HG03280 (cell line): ENCODE measurements at regions not wholly inside any gene's neighbourhood (a gene's known extent, or its start where the extent isn't known, plus 50 kb on each side); places are given as distances from the start of the nearest gene placed in this dataset.

ENCODE experiments used
- ATAC-seq: cut with Tn5 transposase; IDR thresholded peaks from one replicate; pipeline ENCODE4 v1.9.1; 2021; ENCODE audit warnings: mild to moderate bottlenecking, moderate library complexity; ENCODE audit not compliant: unreplicated experiment

- no peak for ATAC-seq
These were observed 162.6 kb upstream of the PLEKHG7 start for GRCh38 chr12:92539976-92540781.

GRCh38 chr12:92539110-92539749 lies 163.6 kb upstream of the PLEKHG7 start:
- ATAC-seq, result peak; percentile 40

GRCh38 chr12:92537290-92537960 lies 165.4 kb upstream of the PLEKHG7 start:
- peak; percentile 30 for ATAC-seq

GRCh38 chr12:92535961-92536360 lies 166.8 kb upstream of the PLEKHG7 start:
- ATAC-seq, result no peak

GRCh38 chr12:92533280-92533890 lies 169.4 kb upstream of the PLEKHG7 start:
- ATAC-seq, result no peak

- no peak for ATAC-seq
These were observed 172.1 kb upstream of the PLEKHG7 start for GRCh38 chr12:92530706-92531105.

GRCh38 chr12:92529944-92530343 lies 172.8 kb upstream of the PLEKHG7 start:
- ATAC-seq, result peak; percentile 49

GRCh38 chr12:92528586-92528985 lies 174.2 kb upstream of the PLEKHG7 start:
- no peak for ATAC-seq

GRCh38 chr12:92528097-92528496 lies 174.7 kb upstream of the PLEKHG7 start:
- no peak for ATAC-seq

- ATAC-seq, result no peak
These were observed 178.3 kb upstream of the PLEKHG7 start for GRCh38 chr12:92524489-92524888.

GRCh38 chr12:92520511-92520910 lies 182.3 kb upstream of the PLEKHG7 start:
- no peak for ATAC-seq

- ATAC-seq, result no peak
These were observed 183.5 kb upstream of the PLEKHG7 start for GRCh38 chr12:92519284-92519683.

- no peak for ATAC-seq
These were observed 184.7 kb upstream of the PLEKHG7 start for GRCh38 chr12:92518071-92518470.

- no peak for ATAC-seq
These were observed 186.6 kb upstream of the PLEKHG7 start for GRCh38 chr12:92516277-92516600.

- ATAC-seq, result no peak
These were observed 189.5 kb upstream of the PLEKHG7 start for GRCh38 chr12:92513231-92513730.

- no peak for ATAC-seq
These were observed 191.0 kb upstream of the PLEKHG7 start for GRCh38 chr12:92511786-92512185.

- no peak for ATAC-seq
These were observed 193.5 kb upstream of the PLEKHG7 start for GRCh38 chr12:92509156-92509738.

GRCh38 chr12:92506891-92507290 lies 195.9 kb upstream of the PLEKHG7 start:
- no peak for ATAC-seq

- ATAC-seq, result no peak
These were observed 196.3 kb upstream of the PLEKHG7 start for GRCh38 chr12:92506460-92506859.

GRCh38 chr12:92505254-92506231 lies 197.2 kb upstream of the PLEKHG7 start:
- ATAC-seq, result no peak
